ENCODE measurements at regions not wholly inside any gene's neighbourhood (a gene's known extent, or its start where the extent isn't known, plus 50 kb on each side); places are given as distances from the start of the nearest gene placed in this dataset.

- Histone ChIP-seq H3K9me3 (ENCODE audit: low read depth) (no peaks in the 10 kb centered on the region), H3K4me2 (peak overlapping the region; percentile 79), H3F3A (ENCODE audit: low read depth) (peaks cover 52% of the 10 kb centered on the region), H3K27ac (peak overlapping the region; percentile 96), H3K9ac (no peak overlapping the region), H3K27me3 (no peaks in the 10 kb centered on the region), H3K36me3 (no peaks in the 10 kb centered on the region), H4K20me1 (ENCODE audit: low read depth) (no peaks in the 10 kb centered on the region), H3K4me1 (peaks cover 49% of the 10 kb centered on the region), H3K4me3 (peak overlapping the region; percentile 34), H3K79me2 (ENCODE audit: low read depth) (no peaks in the 10 kb centered on the region), H2AFZ (replicated peaks) (no peak overlapping the region)
- Mint-ChIP-seq H3K27me3 (ENCODE audit: insufficient read depth, low read depth) (peaks cover 56% of the 10 kb centered on the region), H3K36me3 (peaks cover 6% of the 10 kb centered on the region), H3K27ac (no peak overlapping the region), H3K4me1 (peaks cover 16% of the 10 kb centered on the region), H3K4me3 (no peak overlapping the region), H3K9me3 (peaks cover 20% of the 10 kb centered on the region)
- no peak for DNase-seq (ENCODE audit: low spot score)
- no peak for TF ChIP-seq CTCF (IDR thresholded peaks at IDR 0.05)
- TF ChIP-seq EZH2phosphoT487 (IDR thresholded peaks at IDR 0.05): no peak
- TF ChIP-seq EZH2 (IDR thresholded peaks at IDR 0.05): no peak
These were observed 65.9 kb downstream of the CPN2 start for GRCh38 chr3:194285024-194285849.

GRCh38 chr3:194285850-194286197 is 65.3 kb downstream of the CPN2 start:
- H3K4me1 ChIP-seq: peaks cover 49% of the 10 kb centered on the region
- H3K9me3 ChIP-seq (ENCODE audit: low read depth): no peaks in the 10 kb centered on the region
- H3K36me3 Mint-ChIP-seq: peaks cover 3% of the 10 kb centered on the region
- no peak overlapping the region for H3K9ac ChIP-seq
- DNase-seq (ENCODE audit: low spot score): peak; percentile 57
- no peaks in the 10 kb centered on the region for H4K20me1 ChIP-seq (ENCODE audit: low read depth)
- H3K27ac ChIP-seq: peak overlapping the region; percentile 96
- no peaks in the 10 kb centered on the region for H3K27me3 ChIP-seq
- H3K4me3 ChIP-seq: peak overlapping the region; percentile 34
- peaks cover 51% of the 10 kb centered on the region for H3K27me3 Mint-ChIP-seq (ENCODE audit: insufficient read depth, low read depth)
- H3K4me1 Mint-ChIP-seq: peaks cover 16% of the 10 kb centered on the region
- peak overlapping the region; percentile 79 for H3K4me2 ChIP-seq
- no peak overlapping the region for H3K4me3 Mint-ChIP-seq
- H3K9me3 Mint-ChIP-seq: peaks cover 20% of the 10 kb centered on the region
- TF ChIP-seq EZH2phosphoT487 (IDR thresholded peaks at IDR 0.05) (no peak), CTCF (IDR thresholded peaks at IDR 0.05) (no peak), EZH2 (IDR thresholded peaks at IDR 0.05) (no peak)
- H2AFZ ChIP-seq (replicated peaks): no peak overlapping the region
- H3F3A ChIP-seq (ENCODE audit: low read depth): peaks cover 52% of the 10 kb centered on the region
- H3K27ac Mint-ChIP-seq: no peak overlapping the region
- no peaks in the 10 kb centered on the region for H3K79me2 ChIP-seq (ENCODE audit: low read depth)
- no peaks in the 10 kb centered on the region for H3K36me3 ChIP-seq

- H3K27me3 Mint-ChIP-seq (ENCODE audit: insufficient read depth, low read depth): peaks cover 48% of the 10 kb centered on the region
- H3K4me1 ChIP-seq: peaks cover 49% of the 10 kb centered on the region
- H3K27ac Mint-ChIP-seq: no peak overlapping the region
- peaks cover 52% of the 10 kb centered on the region for H3F3A ChIP-seq (ENCODE audit: low read depth)
- H3K4me1 Mint-ChIP-seq: peaks cover 16% of the 10 kb centered on the region
- H3K36me3 Mint-ChIP-seq: peaks cover 5% of the 10 kb centered on the region
- peak overlapping the region; percentile 96 for H3K27ac ChIP-seq
- TF ChIP-seq CTCF (IDR thresholded peaks at IDR 0.05) (no peak), EZH2phosphoT487 (IDR thresholded peaks at IDR 0.05) (peak; percentile 24), EZH2 (IDR thresholded peaks at IDR 0.05) (no peak)
- H3K9ac ChIP-seq: no peak overlapping the region
- H4K20me1 ChIP-seq (ENCODE audit: low read depth): no peaks in the 10 kb centered on the region
- peaks cover 27% of the 10 kb centered on the region for H3K9me3 Mint-ChIP-seq
- H2AFZ ChIP-seq (replicated peaks): no peak overlapping the region
- H3K4me2 ChIP-seq: peak overlapping the region; percentile 79
- peak; percentile 97 for DNase-seq (ENCODE audit: low spot score)
- no peaks in the 10 kb centered on the region for H3K79me2 ChIP-seq (ENCODE audit: low read depth)
- H3K27me3 ChIP-seq: no peaks in the 10 kb centered on the region
- H3K4me3 Mint-ChIP-seq: no peak overlapping the region
- H3K4me3 ChIP-seq: peak overlapping the region; percentile 34
- no peaks in the 10 kb centered on the region for H3K36me3 ChIP-seq
- no peaks in the 10 kb centered on the region for H3K9me3 ChIP-seq (ENCODE audit: low read depth)
These were observed 64.6 kb downstream of the CPN2 start for GRCh38 chr3:194286375-194287146.

Measured in neural progenitor cell (in vitro differentiated cells).